ENCODE measurements at regions not wholly inside any gene's neighbourhood (a gene's known extent, or its start where the extent isn't known, plus 50 kb on each side); places are given as distances from the start of the nearest gene placed in this dataset.

- TF ChIP-seq EZH2 (IDR thresholded peaks at IDR 0.05; ENCODE audit: low read depth) (no peak), CTCF (conservative IDR thresholded peaks at IDR 0.05) (no peak)
Measured at GRCh38 chr2:2472044-2472443, 141.0 kb upstream of the MYT1L start.

Data from PC-9 (cell line).